ENCODE measurements at regions not wholly inside any gene's neighbourhood (a gene's known extent, or its start where the extent isn't known, plus 50 kb on each side); places are given as distances from the start of the nearest gene placed in this dataset.

DNA sequence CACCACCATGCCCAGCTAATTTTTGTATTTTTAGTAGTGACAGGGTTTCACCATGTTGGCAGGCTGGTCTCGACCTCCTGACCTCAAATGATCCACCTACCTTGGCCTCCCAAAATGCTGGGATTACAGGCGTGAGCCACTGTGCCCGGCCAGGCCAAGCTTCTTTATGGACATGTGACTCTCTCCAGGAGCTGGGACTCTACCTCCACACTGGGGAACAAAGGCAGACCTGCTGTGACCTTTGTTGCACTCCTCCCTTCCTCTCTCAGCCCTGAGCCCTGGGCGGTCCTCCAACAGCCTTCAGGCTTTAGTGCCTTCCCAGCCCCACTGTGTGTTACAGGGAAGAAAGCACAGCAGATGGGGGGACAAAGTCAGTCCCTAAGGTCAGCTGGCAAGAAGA is 55.0 kb upstream of the DUSP5 start:
- DNase-seq: no peak

DNA sequence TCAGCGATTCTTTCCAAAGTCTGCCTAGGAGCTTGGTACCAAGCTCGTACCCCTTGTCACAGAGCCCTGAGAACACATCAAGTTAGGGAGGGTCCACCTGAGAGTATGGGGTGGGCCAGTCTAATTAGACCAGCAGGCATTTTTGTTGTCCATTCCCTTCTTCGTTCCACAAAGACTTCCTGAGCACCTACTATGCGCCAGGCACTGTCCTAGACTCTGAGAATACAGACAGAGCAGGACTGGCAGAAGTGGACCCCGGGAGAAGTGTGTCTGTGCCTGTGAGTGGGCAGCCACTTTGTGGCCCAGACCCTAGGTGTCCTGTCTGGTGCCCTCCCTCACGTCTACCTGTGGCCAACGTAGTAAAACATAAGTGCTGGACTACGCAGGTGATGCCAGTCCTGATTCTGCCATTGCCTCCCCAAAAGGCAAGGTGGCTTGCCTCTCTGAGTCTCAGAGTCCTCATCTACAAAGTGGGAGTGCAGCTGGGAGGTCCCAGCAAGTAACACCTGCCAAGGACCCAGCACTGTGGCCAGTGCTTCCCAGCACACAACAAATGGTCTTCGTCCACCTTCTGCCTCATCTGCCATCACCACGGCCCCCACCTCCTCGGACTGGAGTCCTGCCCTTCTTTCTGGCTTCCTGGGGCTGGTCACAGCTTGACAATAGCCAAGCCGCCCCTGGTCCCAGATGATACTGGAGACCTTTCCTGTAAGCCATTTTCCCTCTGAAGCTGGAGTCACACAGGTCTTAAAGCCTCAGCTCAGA is 54.3 kb upstream of the DUSP5 start:
- DNase-seq: no peak

DNA sequence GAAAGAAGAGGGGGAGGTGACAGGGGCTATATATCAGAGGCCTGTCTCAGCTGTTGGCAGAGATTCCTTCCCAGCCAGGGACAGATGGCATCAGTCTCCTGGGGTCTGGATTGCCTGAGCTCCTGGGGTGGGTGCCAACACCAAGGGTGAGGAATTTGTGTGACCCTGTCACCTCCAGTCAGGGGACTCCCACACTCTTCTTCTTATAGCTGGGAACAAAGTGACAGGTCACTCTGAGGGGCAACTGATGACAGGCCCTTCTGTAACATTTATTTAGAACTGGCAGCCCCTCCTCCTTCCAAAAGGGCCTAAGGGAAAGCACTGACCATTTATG is 53.7 kb upstream of the DUSP5 start:
- DNase-seq: no peak

DNA sequence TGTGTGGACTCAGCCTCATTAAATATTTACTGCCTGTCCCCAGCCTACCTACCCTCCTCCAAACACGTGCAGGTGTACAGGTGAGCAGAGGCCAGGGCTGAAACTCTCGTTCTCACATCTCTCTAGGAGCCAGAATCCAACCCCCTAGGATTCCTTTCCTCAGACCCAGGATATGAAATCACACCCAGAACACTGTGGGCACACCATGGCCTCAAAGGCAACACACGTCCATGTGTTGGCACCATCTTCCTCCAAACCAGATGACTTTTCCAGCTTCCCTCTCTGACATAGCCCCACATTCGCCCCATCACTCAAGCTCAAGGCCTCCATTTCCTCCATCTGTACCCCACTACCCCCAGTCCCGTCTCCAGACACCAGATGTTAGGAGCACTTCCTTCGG is 51.8 kb upstream of the DUSP5 start:
- DNase-seq: no peak

DNA sequence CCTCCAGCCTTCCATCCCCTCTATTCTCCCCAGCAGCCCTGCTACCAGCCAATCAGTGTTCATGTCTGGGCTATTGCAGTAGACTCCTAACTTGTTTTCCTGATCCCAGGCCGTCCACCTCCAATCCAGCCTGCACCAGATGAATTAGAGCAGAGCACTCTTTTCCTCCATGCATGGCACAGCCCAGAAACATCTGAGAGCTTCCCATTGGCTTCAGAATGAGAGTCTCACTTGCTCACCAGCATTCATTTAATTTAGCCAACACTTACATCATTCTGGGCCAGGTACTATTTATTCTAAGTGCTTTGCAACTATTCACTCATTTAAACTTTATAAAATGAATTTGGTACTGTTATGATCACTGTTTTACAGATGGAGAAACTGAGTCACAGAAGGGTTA is 51.4 kb upstream of the DUSP5 start:
- no peak for DNase-seq

DNA sequence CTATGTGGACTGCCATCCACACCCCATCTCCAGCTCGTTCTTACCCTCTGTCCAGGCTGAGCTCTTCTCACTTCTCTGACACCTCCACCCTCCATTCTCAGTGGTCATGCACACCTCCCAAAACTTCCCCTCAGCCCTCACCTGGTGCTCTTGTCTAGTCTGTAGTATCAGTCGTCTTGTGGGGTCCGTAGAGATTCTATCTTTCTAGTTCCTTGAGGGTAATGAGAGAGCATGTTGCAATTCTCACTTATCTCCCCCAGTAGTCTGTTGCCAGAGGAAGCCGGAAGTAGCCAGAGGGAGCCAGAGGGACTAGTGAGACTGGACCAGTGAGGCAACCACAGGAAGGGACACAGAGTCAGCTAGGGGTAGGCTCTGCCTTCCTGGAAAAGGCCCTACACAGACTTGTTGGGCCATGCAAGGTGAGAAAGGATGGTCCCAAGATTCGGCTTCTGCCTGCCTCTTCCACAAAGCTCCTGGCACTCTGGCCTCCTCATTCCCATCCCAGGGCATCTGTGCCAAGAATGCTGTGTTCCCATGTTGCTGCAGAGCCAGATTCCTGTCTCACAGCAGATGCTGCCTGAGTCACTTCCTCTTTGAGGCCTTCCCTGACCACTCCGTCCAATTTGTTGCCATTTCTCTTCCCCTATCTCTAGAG is 50.6 kb upstream of the DUSP5 start:
- no peak for DNase-seq

DNA sequence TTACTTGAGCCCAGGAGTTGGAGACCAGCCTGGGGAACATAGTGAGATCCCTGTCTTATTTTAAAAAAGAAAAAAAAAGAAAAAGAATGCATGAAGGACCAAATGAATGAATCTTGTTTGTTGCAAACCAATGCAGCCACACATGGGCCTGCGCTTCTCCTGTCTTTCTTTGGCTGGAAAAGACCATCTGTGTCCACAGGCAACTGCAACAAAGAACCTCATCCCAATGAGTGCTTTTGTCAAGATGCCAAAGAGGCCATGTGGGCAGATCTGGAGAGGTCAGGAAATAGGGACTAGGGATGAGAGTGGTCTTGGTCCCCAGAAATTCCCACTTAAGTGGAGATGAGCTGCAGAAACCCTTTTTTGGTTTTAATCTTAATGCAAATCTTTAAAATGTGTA is 49.8 kb upstream of the DUSP5 start:
- no peak for DNase-seq

All from stimulated activated CD4-positive, alpha-beta T cell treated with anti-CD3 and anti-CD28 coated beads, Interleukin-2, amount 100 ng/mL, for 48 hours (primary cell).